GM12878 (cell line): ENCODE measurements at regions not wholly inside any gene's neighbourhood (a gene's known extent, or its start where the extent isn't known, plus 50 kb on each side); places are given as distances from the start of the nearest gene placed in this dataset.

Experiments
- ATAC-seq: fragments of 200-7000 bp; cut with Tn5 transposase; 3 replicates; pipeline ENCODE4 v1.9.1; 2020; ENCODE audit warnings: mild to moderate bottlenecking, moderate library complexity
- BruUV-seq: library from RNA; stranded (reverse); fragments of 400-500 nt; replicated peaks from 2 replicates; lab custom pipeline; 2021; lab: Mats Ljungman, UMichigan
- CTCF ChIA-PET: fragments of 300-600 bp; sonication (Branson Sonifier 250); formaldehyde crosslinking; extraction: SDS; loops from one replicate; lab custom pipeline; 2021; ENCODE audit warnings: inconsistent platforms; lab: Yijun Ruan, JAX
- POLR2A ChIA-PET: fragments of 350-600 bp; formaldehyde crosslinking; extraction: SDS; loops from one replicate; lab custom pipeline; 2021; ENCODE audit warnings: inconsistent platforms; lab: Charles Lee
- RAD21 ChIA-PET: fragments of 300-600 bp; sonication (Branson Sonifier 250); formaldehyde crosslinking; loops from one replicate; lab custom pipeline; 2023; ENCODE audit warnings: antibody characterized with exemption; ENCODE audit not compliant: unreplicated experiment; lab: Charles Lee
- SMC1A ChIA-PET: fragments of 300-600 bp; sonication (Branson Sonifier 250); formaldehyde crosslinking; loops from one replicate; lab custom pipeline; 2023; ENCODE audit not compliant: unreplicated experiment, uncharacterized antibody; lab: Charles Lee
- DNase-seq: peaks from one replicate; pipeline ENCODE4 v3.0.0-alpha.2; 2011; ENCODE audit warnings: low read depth, low spot score
- FAIRE-seq: peaks from 3 replicates; lab custom pipeline; 2011; peaks lifted over from hg19 to GRCh38; lab: Jason Lieb, UNC
- H2AFZ ChIP-seq: 2 replicates; pipeline ENCODE4 v1.6.0; 2011; ENCODE audit warnings: low read depth, low read length, control low read depth; ENCODE audit not compliant: control insufficient read depth
- H3K27ac ChIP-seq: 2 replicates; pipeline ENCODE4 v1.5.1; 2011; ENCODE audit warnings: control low read depth; ENCODE audit not compliant: control insufficient read depth, insufficient read depth
- H3K27me3 ChIP-seq, 2 experiments: replicated peaks in 1 of 2; 2 replicates each; pipeline versions ENCODE4 v1.6.0 to v1.6.1; 2011; ENCODE audit warnings: low read length in 1 of 2; ENCODE audit not compliant: control insufficient read depth in 2 of 2, insufficient read depth in 2 of 2
- H3K36me3 ChIP-seq, 2 experiments: 2 replicates each; pipeline ENCODE4 v1.5.1; 2011; ENCODE audit warnings: low read length in 1 of 2; ENCODE audit not compliant: control insufficient read depth in 2 of 2, insufficient read depth in 2 of 2
- H3K4me1 ChIP-seq: 2 replicates; pipeline ENCODE4 v1.6.1; 2011; ENCODE audit warnings: mild to moderate bottlenecking, low read length, moderate library complexity, mixed read lengths; ENCODE audit not compliant: control insufficient read depth, insufficient read depth
- H3K4me2 ChIP-seq: 2 replicates; pipeline ENCODE4 v1.6.0; 2011; ENCODE audit warnings: control low read depth; ENCODE audit not compliant: control insufficient read depth, insufficient read depth
- H3K4me3 ChIP-seq: fragments of 200-600 bp; sonication (generic); 2 replicates; pipeline ENCODE4 v1.5.1; 2016
- H3K79me2 ChIP-seq: 2 replicates; pipeline ENCODE4 v1.6.0; 2011; ENCODE audit warnings: low read length; ENCODE audit not compliant: control insufficient read depth, insufficient read depth
- H3K9ac ChIP-seq: 2 replicates; pipeline ENCODE4 v1.8.0; 2011; ENCODE audit warnings: low read length, control low read depth, mixed read lengths; ENCODE audit not compliant: control insufficient read depth, insufficient read depth
- H3K9me3 ChIP-seq: replicated peaks from 3 replicates; pipeline ENCODE4 v1.5.1; 2011; ENCODE audit warnings: mild to moderate bottlenecking, low read length; ENCODE audit not compliant: control insufficient read depth, insufficient read depth
- H4K20me1 ChIP-seq: 2 replicates; pipeline ENCODE4 v1.6.0; 2011; ENCODE audit not compliant: control insufficient read depth, insufficient read depth
- BRCA1 ChIP-seq: IDR thresholded peaks from 2 replicates; pipeline ENCODE4 v1.6.1; 2011; ENCODE audit warnings: low read depth, low read length, improper control_type of control experiment
- CHD1 ChIP-seq: IDR thresholded peaks from 2 replicates; pipeline ENCODE4 v1.6.1; 2012; ENCODE audit warnings: low read depth, low read length, improper control_type of control experiment
- IRF4 ChIP-seq: IDR thresholded peaks from 2 replicates; pipeline ENCODE4 v1.6.1; 2011; ENCODE audit warnings: low read depth, low read length
- NR2C1 ChIP-seq: fragments of 450-650 bp; IDR thresholded peaks from 2 replicates; pipeline ENCODE4 v1.6.1; 2017; ENCODE audit warnings: antibody characterized with exemption, mild to moderate bottlenecking, moderate library complexity
- SIN3A ChIP-seq: IDR thresholded peaks from 2 replicates; pipeline ENCODE4 v1.6.1; 2012; ENCODE audit warnings: low read depth, low read length, improper control_type of control experiment
- SMARCA5 ChIP-seq: fragments of 450-650 bp; IDR thresholded peaks from 2 replicates; pipeline ENCODE4 v1.6.1; 2017; ENCODE audit warnings: mild to moderate bottlenecking
- YY1 ChIP-seq: IDR thresholded peaks from 2 replicates; pipeline ENCODE4 v1.6.1; 2011; ENCODE audit warnings: low read depth, mild to moderate bottlenecking, low read length
- ZBED1 ChIP-seq: IDR thresholded peaks from 2 replicates; pipeline ENCODE4 v1.6.1; 2016; ENCODE audit warnings: borderline replicate concordance
- ZZZ3 ChIP-seq: IDR thresholded peaks from 2 replicates; pipeline ENCODE4 v1.6.1; 2011; ENCODE audit warnings: low read depth; ENCODE audit not compliant: control insufficient read depth, insufficient read length
- WGBS: methylation state at CpG from one replicate; pipeline ENCODE4 v1.1.6; 2016; ENCODE audit warnings: low lambda C conversion rate; ENCODE audit not compliant: insufficient replicate concordance, insufficient coverage; ENCODE audit errors: missing lambda C conversion rate; 5-methylcytosine and 5-hydroxymethylcytosine counted together
- in situ Hi-C: fragments of 300-500 bp; cut with MboI; formaldehyde crosslinking; loops from 9 replicates; pipeline ENCODE4 v1.14.3; 2018; ENCODE audit warnings: mixed read lengths
- intact Hi-C: fragments of 100-400 bp; cut with micrococcal nuclease; formaldehyde crosslinking; loops from one replicate; pipeline ENCODE4 v1.14.2; 2022; ENCODE audit not compliant: unreplicated experiment
- TF ChIP-seq, protein P1 (sequence below): fragments of 450-650 bp; IDR thresholded peaks from 2 replicates; pipeline ENCODE4 v1.6.1; 2017; ENCODE audit warnings: mild to moderate bottlenecking, moderate library complexity
- TF ChIP-seq, protein P2 (sequence below): IDR thresholded peaks from 2 replicates; pipeline ENCODE4 v1.6.1; 2011; ENCODE audit warnings: borderline replicate concordance, low read depth, mild to moderate bottlenecking, moderate library complexity, mixed read lengths, low read length; ENCODE audit not compliant: insufficient read depth; ENCODE audit errors: extremely low read length
- TF ChIP-seq, protein P3 (sequence below): IDR thresholded peaks from 2 replicates; pipeline ENCODE4 v1.6.1; 2012; ENCODE audit warnings: mild to moderate bottlenecking, low read depth, low read length

GRCh38 chr6:168994956-168995355, 258.7 kb downstream of the THBS2 start:
- Histone ChIP-seq H4K20me1 (no peaks in the 10 kb centered on the region), H3K27ac (no peak overlapping the region), H3K4me2 (no peak overlapping the region), H3K4me1 (no peaks in the 10 kb centered on the region), H3K79me2 (no peaks in the 10 kb centered on the region), H3K9ac (no peak overlapping the region)
- DNase-seq (no peak), FAIRE-seq (no peak)
- 21% methylated on average over 5 of the region's 5 CpGs for WGBS
- in situ Hi-C loops: no loop called here
- TF ChIP-seq, protein P1, sequence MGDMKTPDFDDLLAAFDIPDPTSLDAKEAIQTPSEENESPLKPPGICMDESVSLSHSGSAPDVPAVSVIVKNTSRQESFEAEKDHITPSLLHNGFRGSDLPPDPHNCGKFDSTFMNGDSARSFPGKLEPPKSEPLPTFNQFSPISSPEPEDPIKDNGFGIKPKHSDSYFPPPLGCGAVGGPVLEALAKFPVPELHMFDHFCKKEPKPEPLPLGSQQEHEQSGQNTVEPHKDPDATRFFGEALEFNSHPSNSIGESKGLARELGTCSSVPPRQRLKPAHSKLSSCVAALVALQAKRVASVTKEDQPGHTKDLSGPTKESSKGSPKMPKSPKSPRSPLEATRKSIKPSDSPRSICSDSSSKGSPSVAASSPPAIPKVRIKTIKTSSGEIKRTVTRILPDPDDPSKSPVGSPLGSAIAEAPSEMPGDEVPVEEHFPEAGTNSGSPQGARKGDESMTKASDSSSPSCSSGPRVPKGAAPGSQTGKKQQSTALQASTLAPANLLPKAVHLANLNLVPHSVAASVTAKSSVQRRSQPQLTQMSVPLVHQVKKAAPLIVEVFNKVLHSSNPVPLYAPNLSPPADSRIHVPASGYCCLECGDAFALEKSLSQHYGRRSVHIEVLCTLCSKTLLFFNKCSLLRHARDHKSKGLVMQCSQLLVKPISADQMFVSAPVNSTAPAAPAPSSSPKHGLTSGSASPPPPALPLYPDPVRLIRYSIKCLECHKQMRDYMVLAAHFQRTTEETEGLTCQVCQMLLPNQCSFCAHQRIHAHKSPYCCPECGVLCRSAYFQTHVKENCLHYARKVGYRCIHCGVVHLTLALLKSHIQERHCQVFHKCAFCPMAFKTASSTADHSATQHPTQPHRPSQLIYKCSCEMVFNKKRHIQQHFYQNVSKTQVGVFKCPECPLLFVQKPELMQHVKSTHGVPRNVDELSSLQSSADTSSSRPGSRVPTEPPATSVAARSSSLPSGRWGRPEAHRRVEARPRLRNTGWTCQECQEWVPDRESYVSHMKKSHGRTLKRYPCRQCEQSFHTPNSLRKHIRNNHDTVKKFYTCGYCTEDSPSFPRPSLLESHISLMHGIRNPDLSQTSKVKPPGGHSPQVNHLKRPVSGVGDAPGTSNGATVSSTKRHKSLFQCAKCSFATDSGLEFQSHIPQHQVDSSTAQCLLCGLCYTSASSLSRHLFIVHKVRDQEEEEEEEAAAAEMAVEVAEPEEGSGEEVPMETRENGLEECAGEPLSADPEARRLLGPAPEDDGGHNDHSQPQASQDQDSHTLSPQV: no peak
- TF ChIP-seq ZZZ3 (no peak), ZBED1 (no peak), NR2C1 (no peak), SMARCA5 (no peak), BRCA1 (no peak), CHD1 (no peak), SIN3A (no peak), IRF4 (no peak), YY1 (no peak)
- TF ChIP-seq, protein P2, sequence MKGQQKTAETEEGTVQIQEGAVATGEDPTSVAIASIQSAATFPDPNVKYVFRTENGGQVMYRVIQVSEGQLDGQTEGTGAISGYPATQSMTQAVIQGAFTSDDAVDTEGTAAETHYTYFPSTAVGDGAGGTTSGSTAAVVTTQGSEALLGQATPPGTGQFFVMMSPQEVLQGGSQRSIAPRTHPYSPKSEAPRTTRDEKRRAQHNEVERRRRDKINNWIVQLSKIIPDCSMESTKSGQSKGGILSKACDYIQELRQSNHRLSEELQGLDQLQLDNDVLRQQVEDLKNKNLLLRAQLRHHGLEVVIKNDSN: no peak
- TF ChIP-seq, protein P3, sequence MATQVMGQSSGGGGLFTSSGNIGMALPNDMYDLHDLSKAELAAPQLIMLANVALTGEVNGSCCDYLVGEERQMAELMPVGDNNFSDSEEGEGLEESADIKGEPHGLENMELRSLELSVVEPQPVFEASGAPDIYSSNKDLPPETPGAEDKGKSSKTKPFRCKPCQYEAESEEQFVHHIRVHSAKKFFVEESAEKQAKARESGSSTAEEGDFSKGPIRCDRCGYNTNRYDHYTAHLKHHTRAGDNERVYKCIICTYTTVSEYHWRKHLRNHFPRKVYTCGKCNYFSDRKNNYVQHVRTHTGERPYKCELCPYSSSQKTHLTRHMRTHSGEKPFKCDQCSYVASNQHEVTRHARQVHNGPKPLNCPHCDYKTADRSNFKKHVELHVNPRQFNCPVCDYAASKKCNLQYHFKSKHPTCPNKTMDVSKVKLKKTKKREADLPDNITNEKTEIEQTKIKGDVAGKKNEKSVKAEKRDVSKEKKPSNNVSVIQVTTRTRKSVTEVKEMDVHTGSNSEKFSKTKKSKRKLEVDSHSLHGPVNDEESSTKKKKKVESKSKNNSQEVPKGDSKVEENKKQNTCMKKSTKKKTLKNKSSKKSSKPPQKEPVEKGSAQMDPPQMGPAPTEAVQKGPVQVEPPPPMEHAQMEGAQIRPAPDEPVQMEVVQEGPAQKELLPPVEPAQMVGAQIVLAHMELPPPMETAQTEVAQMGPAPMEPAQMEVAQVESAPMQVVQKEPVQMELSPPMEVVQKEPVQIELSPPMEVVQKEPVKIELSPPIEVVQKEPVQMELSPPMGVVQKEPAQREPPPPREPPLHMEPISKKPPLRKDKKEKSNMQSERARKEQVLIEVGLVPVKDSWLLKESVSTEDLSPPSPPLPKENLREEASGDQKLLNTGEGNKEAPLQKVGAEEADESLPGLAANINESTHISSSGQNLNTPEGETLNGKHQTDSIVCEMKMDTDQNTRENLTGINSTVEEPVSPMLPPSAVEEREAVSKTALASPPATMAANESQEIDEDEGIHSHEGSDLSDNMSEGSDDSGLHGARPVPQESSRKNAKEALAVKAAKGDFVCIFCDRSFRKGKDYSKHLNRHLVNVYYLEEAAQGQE: no peak
- TF ChIP-seq, all 136 proteins: peak for 0
- no TSS peak for BruUV-seq
- CTCF ChIA-PET: no interaction called here
- RAD21 ChIA-PET: no interaction called here
- SMC1A ChIA-PET: no interaction called here
- no peak for ATAC-seq
- Histone ChIP-seq H3K9me3 (no peaks in the 10 kb centered on the region), H2AFZ (no peak overlapping the region), H3K4me3 (no peak overlapping the region), H3K36me3 (no peaks in the 10 kb centered on the region), H3K27me3 (no peaks in the 10 kb centered on the region)
- intact Hi-C loops: no loop called here
- POLR2A ChIA-PET: no interaction called here
